ENCODE measurements at regions not wholly inside any gene's neighbourhood (a gene's known extent, or its start where the extent isn't known, plus 50 kb on each side); places are given as distances from the start of the nearest gene placed in this dataset.

- Histone ChIP-seq H3K36me3 (no peaks in the 10 kb centered on the region), H3K9me3 (no peaks in the 10 kb centered on the region), H3K27me3 (no peaks in the 10 kb centered on the region), H3K27ac (no peak overlapping the region), H3K4me3 (replicated peaks in 1 of 3) (no peak overlapping the region), H3K4me1 (no peaks in the 10 kb centered on the region)
- intact Hi-C loops (cut with DNase I), result no loop called here
- DNase-seq, result no peak
- TF ChIP-seq CTCF (IDR thresholded peaks at IDR 0.05), result no peak
- 79 to 87% methylated on average over 1 of the region's 1 CpG for WGBS, 2 donors
These were observed 375.4 kb downstream of the COL11A1 start for GRCh38 chr1:102732927-102733326.

GRCh38 chr1:102726417-102726816 is 381.9 kb downstream of the COL11A1 start:
- TF ChIP-seq POLR2A (IDR thresholded peaks at IDR 0.05), result no peak
- no peak for TF ChIP-seq CTCF (IDR thresholded peaks at IDR 0.05)
- WGBS, 2 donors, result 93 to 95% methylated on average over 1 of the region's 1 CpG
- no peaks in the 10 kb centered on the region for H3K4me1 ChIP-seq
- H3K27ac ChIP-seq, result no peak overlapping the region
- no peaks in the 10 kb centered on the region for H3K36me3 ChIP-seq
- H3K9me3 ChIP-seq, result no peaks in the 10 kb centered on the region
- no peak for DNase-seq
- H3K4me3 ChIP-seq (replicated peaks in 1 of 3), result no peak overlapping the region
- H3K27me3 ChIP-seq, result no peaks in the 10 kb centered on the region
- intact Hi-C loops (cut with DNase I), result no loop called here

GRCh38 chr1:102724741-102725140 is 383.6 kb downstream of the COL11A1 start:
- no peaks in the 10 kb centered on the region for H3K4me1 ChIP-seq
- no peaks in the 10 kb centered on the region for H3K27me3 ChIP-seq
- H3K9me3 ChIP-seq, result no peaks in the 10 kb centered on the region
- WGBS, 2 donors, result 93 to 95% methylated on average over 1 of the region's 1 CpG
- H3K27ac ChIP-seq, result no peak overlapping the region
- no peaks in the 10 kb centered on the region for H3K36me3 ChIP-seq
- intact Hi-C loops (cut with DNase I), result no loop called here
- DNase-seq, result no peak
- no peak overlapping the region for H3K4me3 ChIP-seq (replicated peaks in 1 of 3)
- TF ChIP-seq POLR2A (IDR thresholded peaks at IDR 0.05), result no peak
- TF ChIP-seq CTCF (IDR thresholded peaks at IDR 0.05), result no peak

GRCh38 chr1:102715150-102715549 is 393.2 kb downstream of the COL11A1 start:
- intact Hi-C loops (cut with DNase I), result no loop called here
- TF ChIP-seq POLR2A (IDR thresholded peaks at IDR 0.05) (no peak), CTCF (IDR thresholded peaks at IDR 0.05) (no peak)
- DNase-seq, result no peak
- H3K27me3 ChIP-seq, result no peaks in the 10 kb centered on the region
- H3K4me1 ChIP-seq, result no peaks in the 10 kb centered on the region
- no peak overlapping the region for H3K27ac ChIP-seq
- H3K9me3 ChIP-seq, result no peaks in the 10 kb centered on the region
- 69 to 75% methylated on average over 4 of the region's 4 CpGs for WGBS, 2 donors
- H3K36me3 ChIP-seq, result no peaks in the 10 kb centered on the region
- H3K4me3 ChIP-seq (replicated peaks in 1 of 3), result no peak overlapping the region

GRCh38 chr1:102699524-102699923 is 408.8 kb downstream of the COL11A1 start:
- 72 to 79% methylated on average over 1 of the region's 1 CpG for WGBS, 2 donors
- H3K27me3 ChIP-seq, result no peaks in the 10 kb centered on the region
- H3K27ac ChIP-seq, result no peak overlapping the region
- no peaks in the 10 kb centered on the region for H3K9me3 ChIP-seq
- H3K36me3 ChIP-seq, result no peaks in the 10 kb centered on the region
- no peak overlapping the region for H3K4me3 ChIP-seq (replicated peaks in 1 of 3)
- no peaks in the 10 kb centered on the region for H3K4me1 ChIP-seq
- intact Hi-C loops (cut with DNase I), result no loop called here
- no peak for DNase-seq
- TF ChIP-seq POLR2A (IDR thresholded peaks at IDR 0.05), result no peak

- no peak overlapping the region for H3K27ac ChIP-seq
- TF ChIP-seq POLR2A (IDR thresholded peaks at IDR 0.05) (no peak), CTCF (IDR thresholded peaks at IDR 0.05) (no peak)
- no peak for DNase-seq
These were observed 415.0 kb downstream of the COL11A1 start for GRCh38 chr1:102693345-102693744.

More at GRCh38 chr1:102693345-102693744, 415.0 kb downstream of the COL11A1 start:
- Histone ChIP-seq H3K4me1 (no peaks in the 10 kb centered on the region), H3K27me3 (no peaks in the 10 kb centered on the region), H3K4me3 (replicated peaks in 1 of 3) (no peak overlapping the region), H3K9me3 (no peaks in the 10 kb centered on the region), H3K36me3 (no peaks in the 10 kb centered on the region)
- 83 to 84% methylated on average over 1 of the region's 1 CpG for WGBS, 2 donors
- intact Hi-C loops (cut with DNase I), result no loop called here

All from thyroid gland (tissue), 4 donors.